ENCODE measurements at regions not wholly inside any gene's neighbourhood (a gene's known extent, or its start where the extent isn't known, plus 50 kb on each side); places are given as distances from the start of the nearest gene placed in this dataset.

- TF ChIP-seq CTCF (IDR thresholded peaks at IDR 0.05; ENCODE audit: insufficient read depth, low read depth, low read length) (no peak), EZH2 (IDR thresholded peaks at IDR 0.05; ENCODE audit: insufficient read depth, low read length) (no peak)
Observed at GRCh38 chr5:145543968-145544367, 291.2 kb downstream of the PRELID2 start.

Measured in astrocyte (in vitro differentiated cells and primary cell).